DND-41 (cell line): ENCODE measurements at regions not wholly inside any gene's neighbourhood (a gene's known extent, or its start where the extent isn't known, plus 50 kb on each side); places are given as distances from the start of the nearest gene placed in this dataset.

Source experiments
- ATAC-seq: fragments of 200-7000 bp; cut with Tn5 transposase; 3 replicates; pipeline ENCODE4 v1.9.1; 2021; ENCODE audit warnings: low read depth; ENCODE audit not compliant: insufficient read depth
- DNase-seq: peaks from one replicate; pipeline ENCODE4 v3.0.0-alpha.2; 2020
- H2AFZ ChIP-seq: 2 replicates; pipeline ENCODE4 v1.6.0; 2012; ENCODE audit warnings: low read depth, low read length
- H3K27ac ChIP-seq: 2 replicates; pipeline ENCODE4 v1.5.1; 2012; ENCODE audit warnings: low read length, inconsistent platforms
- H3K27me3 ChIP-seq: fragments of 200-600 bp; sonication (generic); 2 replicates; pipeline ENCODE4 v1.6.0; 2012; ENCODE audit warnings: low read length, mild to moderate bottlenecking, inconsistent platforms; ENCODE audit not compliant: insufficient read depth, poor library complexity
- H3K36me3 ChIP-seq: 2 replicates; pipeline ENCODE4 v1.5.1; 2012; ENCODE audit warnings: low read length, inconsistent platforms; ENCODE audit not compliant: insufficient read depth
- H3K4me1 ChIP-seq: 2 replicates; pipeline ENCODE4 v1.5.1; 2012; ENCODE audit warnings: mild to moderate bottlenecking, low read length; ENCODE audit not compliant: insufficient read depth
- H3K4me2 ChIP-seq: 2 replicates; pipeline ENCODE4 v1.6.0; 2012; ENCODE audit warnings: mild to moderate bottlenecking, moderate library complexity, low read length, inconsistent platforms; ENCODE audit not compliant: insufficient read depth
- H3K4me3 ChIP-seq, 2 experiments: fragments of 200-600 bp in 1 of 2; shearing (Covaris generic) in 1 of 2; 2 replicates each; pipeline ENCODE4 v1.5.1; 2012 to 2016; ENCODE audit warnings: inconsistent platforms in 2 of 2, low read length in 2 of 2, mild to moderate bottlenecking in 2 of 2, low read depth in 1 of 2, moderate library complexity in 1 of 2
- H3K79me2 ChIP-seq: 2 replicates; pipeline ENCODE4 v1.6.0; 2012; ENCODE audit warnings: low read length, inconsistent platforms; ENCODE audit not compliant: insufficient read depth
- H3K9ac ChIP-seq: 2 replicates; pipeline ENCODE4 v1.6.0; 2012; ENCODE audit warnings: low read depth, mild to moderate bottlenecking, inconsistent platforms, low read length, moderate library complexity
- H3K9me3 ChIP-seq: 2 replicates; pipeline ENCODE4 v1.5.1; 2012; ENCODE audit warnings: low read length, moderate library complexity, mild to moderate bottlenecking, inconsistent platforms; ENCODE audit not compliant: insufficient read depth, severe bottlenecking
- H4K20me1 ChIP-seq: 2 replicates; pipeline ENCODE4 v1.6.0; 2012; ENCODE audit warnings: low read length; ENCODE audit not compliant: insufficient read depth
- EZH2 ChIP-seq: IDR thresholded peaks from 3 replicates; pipeline ENCODE4 v1.6.1; 2012; ENCODE audit warnings: borderline replicate concordance, low read depth, mild to moderate bottlenecking, moderate library complexity, low read length, inconsistent platforms; ENCODE audit not compliant: severe bottlenecking
- TF ChIP-seq, protein P1 (sequence below): IDR thresholded peaks from 2 replicates; pipeline ENCODE4 v1.5.1; 2012; ENCODE audit warnings: borderline replicate concordance, low read length, moderate library complexity, mild to moderate bottlenecking; ENCODE audit not compliant: poor library complexity, severe bottlenecking; ENCODE audit errors: extremely low read depth

DNA sequence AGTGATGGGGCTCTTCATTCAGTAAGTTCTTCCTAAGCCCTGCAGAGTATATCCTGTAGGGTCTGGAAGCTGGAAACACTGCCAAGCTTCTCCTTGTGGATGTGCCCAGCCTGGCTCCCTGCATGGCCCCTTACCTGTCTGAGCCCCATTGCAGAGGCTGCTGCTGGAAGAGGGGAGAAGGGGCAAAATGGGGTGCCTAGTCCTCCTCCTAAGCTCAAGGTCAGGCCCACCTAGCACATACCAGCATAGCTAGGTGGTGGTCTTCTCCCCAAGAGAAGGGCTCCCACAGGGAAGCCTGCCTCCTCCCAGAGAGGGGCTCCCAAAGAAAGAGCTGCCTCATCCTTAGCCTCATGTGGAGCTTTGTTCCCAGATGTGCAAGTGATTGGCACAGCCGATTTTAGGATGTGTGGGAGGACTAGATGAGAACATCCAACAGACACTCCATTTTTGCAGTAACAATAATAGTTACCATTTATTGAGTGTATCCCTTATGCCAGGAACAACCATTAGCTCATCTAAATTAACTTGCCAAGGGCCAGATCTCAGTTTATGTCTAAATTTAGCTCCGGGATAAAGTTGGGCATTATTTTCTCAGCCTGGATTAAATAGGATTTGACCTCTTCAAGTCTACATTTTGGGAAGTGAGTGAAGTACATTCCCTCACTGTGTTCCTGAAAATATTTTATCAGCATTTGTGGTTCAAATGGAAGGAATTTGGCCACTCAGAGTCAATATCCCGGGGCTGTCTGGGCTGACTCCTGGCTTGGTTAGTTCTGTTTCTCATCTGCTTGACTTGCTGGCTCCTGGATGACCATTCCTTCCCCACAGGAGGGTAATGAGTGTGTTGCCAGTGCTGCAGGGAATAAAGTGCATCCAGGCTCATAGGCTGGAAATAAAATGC, 291.1 kb upstream of the ROPN1 start:
- Histone ChIP-seq H3K27me3 (peaks cover 9% of the 10 kb centered on the region), H4K20me1 (no peaks in the 10 kb centered on the region), H3K79me2 (no peaks in the 10 kb centered on the region), H3K9me3 (no peaks in the 10 kb centered on the region), H3K4me1 (no peaks in the 10 kb centered on the region), H3K36me3 (no peaks in the 10 kb centered on the region), H3K9ac (no peak overlapping the region), H2AFZ (no peak overlapping the region), H3K27ac (no peak overlapping the region), H3K4me2 (no peak overlapping the region), H3K4me3 (no peak overlapping the region)
- no peak for DNase-seq
- ATAC-seq, result no peak
- TF ChIP-seq, protein P1, sequence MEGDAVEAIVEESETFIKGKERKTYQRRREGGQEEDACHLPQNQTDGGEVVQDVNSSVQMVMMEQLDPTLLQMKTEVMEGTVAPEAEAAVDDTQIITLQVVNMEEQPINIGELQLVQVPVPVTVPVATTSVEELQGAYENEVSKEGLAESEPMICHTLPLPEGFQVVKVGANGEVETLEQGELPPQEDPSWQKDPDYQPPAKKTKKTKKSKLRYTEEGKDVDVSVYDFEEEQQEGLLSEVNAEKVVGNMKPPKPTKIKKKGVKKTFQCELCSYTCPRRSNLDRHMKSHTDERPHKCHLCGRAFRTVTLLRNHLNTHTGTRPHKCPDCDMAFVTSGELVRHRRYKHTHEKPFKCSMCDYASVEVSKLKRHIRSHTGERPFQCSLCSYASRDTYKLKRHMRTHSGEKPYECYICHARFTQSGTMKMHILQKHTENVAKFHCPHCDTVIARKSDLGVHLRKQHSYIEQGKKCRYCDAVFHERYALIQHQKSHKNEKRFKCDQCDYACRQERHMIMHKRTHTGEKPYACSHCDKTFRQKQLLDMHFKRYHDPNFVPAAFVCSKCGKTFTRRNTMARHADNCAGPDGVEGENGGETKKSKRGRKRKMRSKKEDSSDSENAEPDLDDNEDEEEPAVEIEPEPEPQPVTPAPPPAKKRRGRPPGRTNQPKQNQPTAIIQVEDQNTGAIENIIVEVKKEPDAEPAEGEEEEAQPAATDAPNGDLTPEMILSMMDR, result no peak
- TF ChIP-seq EZH2, result no peak

DNA sequence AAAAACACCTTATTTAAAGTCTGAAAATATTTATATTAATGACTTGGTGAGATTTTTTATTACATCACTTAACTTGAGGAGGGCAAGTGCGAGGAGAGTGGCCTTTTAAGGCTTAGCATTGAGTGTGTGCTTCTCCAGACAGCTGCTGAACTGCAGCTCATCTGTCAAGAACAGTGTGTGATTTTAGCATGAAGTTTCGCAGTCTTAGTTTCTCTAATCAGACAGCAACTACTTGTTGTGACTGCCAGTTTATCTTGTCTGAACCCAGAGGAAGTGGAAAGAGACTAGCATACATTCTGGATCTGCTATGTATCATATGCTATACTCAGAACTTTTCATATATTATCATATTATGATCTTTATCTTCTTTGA, 291.7 kb upstream of the ROPN1 start:
- ATAC-seq, result no peak

DNA sequence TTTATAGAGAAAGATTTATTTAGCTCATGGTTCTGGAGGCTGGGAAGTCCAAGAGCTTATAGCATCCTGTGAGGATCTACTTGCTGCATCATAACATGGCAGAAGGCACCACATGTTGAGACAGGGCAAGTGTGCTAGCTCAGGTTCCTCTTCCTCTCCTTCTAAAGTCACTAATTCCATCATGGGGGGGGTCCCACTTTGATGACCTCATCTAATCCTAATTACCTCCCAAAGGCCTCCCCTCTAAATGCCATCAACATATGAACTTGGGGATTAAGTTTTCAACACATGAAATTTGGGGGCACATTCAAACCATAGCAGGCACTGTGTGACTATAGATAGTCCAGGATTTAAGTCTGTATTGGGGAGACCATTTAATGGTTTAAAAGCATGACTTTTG, 297.1 kb upstream of the ROPN1 start:
- no peak for DNase-seq
- TF ChIP-seq, protein P1, result no peak
- TF ChIP-seq EZH2, result no peak
- H3K9ac ChIP-seq, result no peak overlapping the region

More for the DNA sequence above, 291.7 kb upstream of the ROPN1 start:
- no peak overlapping the region for H3K4me3 ChIP-seq
- H3K9ac ChIP-seq, result no peak overlapping the region
- H3K9me3 ChIP-seq, result no peaks in the 10 kb centered on the region
- H3K4me2 ChIP-seq, result no peak overlapping the region
- TF ChIP-seq EZH2, result no peak
- TF ChIP-seq, protein P1, result no peak
- no peaks in the 10 kb centered on the region for H3K36me3 ChIP-seq
- no peaks in the 10 kb centered on the region for H3K4me1 ChIP-seq
- peaks cover 8% of the 10 kb centered on the region for H3K27me3 ChIP-seq
- no peak overlapping the region for H2AFZ ChIP-seq
- no peaks in the 10 kb centered on the region for H4K20me1 ChIP-seq
- DNase-seq, result no peak
- H3K27ac ChIP-seq, result no peak overlapping the region
- no peaks in the 10 kb centered on the region for H3K79me2 ChIP-seq

More for the DNA sequence above, 297.1 kb upstream of the ROPN1 start:
- Histone ChIP-seq H3K27me3 (peaks cover 19% of the 10 kb centered on the region), H2AFZ (no peak overlapping the region), H3K4me1 (no peaks in the 10 kb centered on the region), H3K4me3 (no peak overlapping the region), H3K27ac (no peak overlapping the region), H3K9me3 (no peaks in the 10 kb centered on the region), H3K36me3 (no peaks in the 10 kb centered on the region), H3K4me2 (no peak overlapping the region), H3K79me2 (no peaks in the 10 kb centered on the region), H4K20me1 (no peaks in the 10 kb centered on the region)
- no peak for ATAC-seq
